ENCODE measurements at regions not wholly inside any gene's neighbourhood (a gene's known extent, or its start where the extent isn't known, plus 50 kb on each side); places are given as distances from the start of the nearest gene placed in this dataset.
"Not testable (repeated sequence)": the region's sequence is repeated elsewhere in the genome, so short reads cannot be mapped to it uniquely, and the experiment has no call there.

- no peak for DNase-seq (ENCODE audit: low read depth in 2 of 2)
Observed at GRCh38 chr3:106302451-106303221, 433.8 kb upstream of the CBLB start.

- DNase-seq (ENCODE audit: low read depth in 2 of 2) = no peak
Observed at GRCh38 chr3:106303766-106304165, 435.0 kb upstream of the CBLB start.

- DNase-seq (ENCODE audit: low read depth in 2 of 2) = no peak
Observed at GRCh38 chr3:106305127-106305526, 436.3 kb upstream of the CBLB start.

GRCh38 chr3:106305882-106306435, 437.1 kb upstream of the CBLB start:
- no peak for DNase-seq (ENCODE audit: low read depth in 2 of 2)

GRCh38 chr3:106309274-106309673, 440.5 kb upstream of the CBLB start:
- no peak for DNase-seq (ENCODE audit: low read depth in 2 of 2)

- not testable (repeated sequence) for DNase-seq (ENCODE audit: low read depth in 2 of 2)
Observed at GRCh38 chr3:106309798-106310197, 441.0 kb upstream of the CBLB start.

GRCh38 chr3:106317141-106318055, 448.6 kb upstream of the CBLB start:
- DNase-seq (ENCODE audit: low read depth in 2 of 2) = no peak

GRCh38 chr3:106321438-106321837, 452.6 kb upstream of the CBLB start:
- DNase-seq (ENCODE audit: low read depth in 2 of 2) = not testable (repeated sequence)

- DNase-seq (ENCODE audit: low read depth in 2 of 2) = no peak
Observed at GRCh38 chr3:106323586-106323985, 454.8 kb upstream of the CBLB start.

GRCh38 chr3:106326941-106327695, 458.3 kb upstream of the CBLB start:
- DNase-seq (ENCODE audit: low read depth in 2 of 2) = peak in 1 of 2 donors; percentile 52

- DNase-seq (ENCODE audit: low read depth in 2 of 2) = no peak
Observed at GRCh38 chr3:106327696-106328025, 458.8 kb upstream of the CBLB start.

- DNase-seq (ENCODE audit: low read depth in 2 of 2) = no peak
Observed at GRCh38 chr3:106328224-106328623, 459.4 kb upstream of the CBLB start.

GRCh38 chr3:106329521-106329920, 460.7 kb upstream of the CBLB start:
- DNase-seq (ENCODE audit: low read depth in 2 of 2) = no peak

GRCh38 chr3:106331636-106332035, 462.8 kb upstream of the CBLB start:
- DNase-seq (ENCODE audit: low read depth in 2 of 2) = no peak

GRCh38 chr3:106332129-106332528, 463.3 kb upstream of the CBLB start:
- DNase-seq (ENCODE audit: low read depth in 2 of 2) = no peak

GRCh38 chr3:106332884-106333283, 464.1 kb upstream of the CBLB start:
- DNase-seq (ENCODE audit: low read depth in 2 of 2) = peak in 1 of 2 donors; percentile 17

GRCh38 chr3:106333911-106334618, 465.3 kb upstream of the CBLB start:
- DNase-seq (ENCODE audit: low read depth in 2 of 2) = no peak

GRCh38 chr3:106336619-106337018, 467.8 kb upstream of the CBLB start:
- no peak for DNase-seq (ENCODE audit: low read depth in 2 of 2)

- DNase-seq (ENCODE audit: low read depth in 2 of 2) = no peak
Observed at GRCh38 chr3:106337116-106337515, 468.3 kb upstream of the CBLB start.

GRCh38 chr3:106338582-106339214, 469.9 kb upstream of the CBLB start:
- no peak for DNase-seq (ENCODE audit: low read depth in 2 of 2)

GRCh38 chr3:106339551-106339950, 470.7 kb upstream of the CBLB start:
- no peak for DNase-seq (ENCODE audit: low read depth in 2 of 2)
